Esophagus squamous epithelium (tissue), 5 donors: ENCODE measurements at regions not wholly inside any gene's neighbourhood (a gene's known extent, or its start where the extent isn't known, plus 50 kb on each side); places are given as distances from the start of the nearest gene placed in this dataset.

Source experiments
- DNase-seq: peaks from one replicate; lab custom pipeline; 2025; lab: John Stamatoyannopoulos, UW
- H3K27ac ChIP-seq, 4 donors: fragments of 200-600 bp; sonication (generic); one replicate each; pipeline ENCODE4 v1.5.1; 2016 to 2019; ENCODE audit warnings: mild to moderate bottlenecking in 1 of 4
- H3K27me3 ChIP-seq, 4 donors: fragments of 200-600 bp; sonication (generic); 1 replicate in 3 of 4; 2 replicates in 1 of 4; pipeline versions ENCODE4 v1.5.1 to v1.6.0; 2017 to 2021; ENCODE audit warnings: antibody characterized with exemption in 1 of 4
- H3K36me3 ChIP-seq, 3 donors: fragments of 200-600 bp; sonication (generic); one replicate each; pipeline ENCODE4 v1.5.1; 2016 to 2019
- H3K4me1 ChIP-seq, 3 donors: fragments of 200-600 bp; sonication (generic); one replicate each; pipeline ENCODE4 v1.5.1; 2017 to 2019
- H3K4me3 ChIP-seq, 4 donors: fragments of 200-600 bp; sonication (generic); 1 replicate in 3 of 4; 2 replicates in 1 of 4; pipeline ENCODE4 v1.5.1; 2016 to 2019; ENCODE audit warnings: mild to moderate bottlenecking in 2 of 4, moderate library complexity in 1 of 4
- H3K9me3 ChIP-seq, 3 donors: fragments of 200-600 bp; sonication (generic); one replicate each; pipeline ENCODE4 v1.5.1; 2016 to 2019
- CTCF ChIP-seq, 6 experiments: fragments of 450-650 bp in 4 of 6; fragments of 200-600 bp in 2 of 6; sonication (generic) in 2 of 6; IDR thresholded peaks; one replicate each; pipeline ENCODE4 v1.5.1; 2016 to 2019; ENCODE audit warnings: antibody characterized with exemption in 6 of 6, mild to moderate bottlenecking in 4 of 6, moderate library complexity in 4 of 6
- POLR2A ChIP-seq, 4 donors: fragments of 450-650 bp; IDR thresholded peaks; one replicate each; pipeline ENCODE4 v1.6.1; 2017; ENCODE audit warnings: antibody characterized with exemption in 4 of 4, mild to moderate bottlenecking in 4 of 4, moderate library complexity in 3 of 4
- WGBS, 2 donors: methylation state at CpG; one replicate each; pipeline ENCODE4 v1.1.5; 2018; 5-methylcytosine and 5-hydroxymethylcytosine counted together
- intact Hi-C: fragments of 100-400 bp; cut with DNase I; formaldehyde crosslinking; loops from one replicate; pipeline ENCODE4 v1.15.0; 2022
- donor health status: DM: yes; HTN: yes; CAD: no.

GRCh38 chr3:88641033-88641604, 466.3 kb upstream of the EPHA3 start:
- 63 to 68% methylated on average over 2 of the region's 2 CpGs for WGBS, 2 donors
- DNase-seq: no peak
- Histone ChIP-seq H3K27me3 (no peaks in the 10 kb centered on the region), H3K36me3 (no peaks in the 10 kb centered on the region), H3K9me3 (no peaks in the 10 kb centered on the region), H3K27ac (no peak overlapping the region), H3K4me3 (no peak overlapping the region), H3K4me1 (no peaks in the 10 kb centered on the region)
- no peak for TF ChIP-seq POLR2A (IDR thresholded peaks at IDR 0.05)
- no peak for TF ChIP-seq CTCF (IDR thresholded peaks at IDR 0.05)
- intact Hi-C loops: no loop called here

GRCh38 chr3:88657459-88657858, 450.0 kb upstream of the EPHA3 start:
- DNase-seq: no peak
- Histone ChIP-seq H3K27ac (no peak overlapping the region), H3K4me1 (no peaks in the 10 kb centered on the region), H3K9me3 (peaks cover 0 to 3% (median 0%) of the 10 kb centered on the region in 3 donors), H3K27me3 (no peaks in the 10 kb centered on the region), H3K36me3 (no peaks in the 10 kb centered on the region), H3K4me3 (no peak overlapping the region)
- TF ChIP-seq POLR2A (IDR thresholded peaks at IDR 0.05): no peak
- TF ChIP-seq CTCF (IDR thresholded peaks at IDR 0.05): no peak
- WGBS, 2 donors: 58 to 80% methylated on average over 3 to 4 of the region's 4 CpGs
- intact Hi-C loops: no loop called here

- intact Hi-C loops: no loop called here
- Histone ChIP-seq H3K4me3 (no peak overlapping the region), H3K27me3 (no peaks in the 10 kb centered on the region), H3K36me3 (no peaks in the 10 kb centered on the region), H3K9me3 (peaks cover 0 to 3% (median 0%) of the 10 kb centered on the region in 3 donors), H3K4me1 (no peaks in the 10 kb centered on the region), H3K27ac (no peak overlapping the region)
- TF ChIP-seq CTCF (IDR thresholded peaks at IDR 0.05): no peak
- no peak for TF ChIP-seq POLR2A (IDR thresholded peaks at IDR 0.05)
- DNase-seq: no peak
- 35 to 51% methylated on average over 3 of the region's 3 CpGs for WGBS, 2 donors
These were observed 446.0 kb upstream of the EPHA3 start for GRCh38 chr3:88661433-88661824.

GRCh38 chr3:88668180-88668579, 439.2 kb upstream of the EPHA3 start:
- H3K4me3 ChIP-seq: no peak overlapping the region
- H3K27ac ChIP-seq: no peak overlapping the region
- no peak for DNase-seq
- WGBS, 2 donors: 66 to 75% methylated on average over 2 of the region's 2 CpGs
- no peaks in the 10 kb centered on the region for H3K36me3 ChIP-seq
- intact Hi-C loops: no loop called here
- TF ChIP-seq POLR2A (IDR thresholded peaks at IDR 0.05) (no peak), CTCF (IDR thresholded peaks at IDR 0.05) (no peak)
- H3K9me3 ChIP-seq: no peaks in the 10 kb centered on the region
- H3K4me1 ChIP-seq: no peaks in the 10 kb centered on the region
- H3K27me3 ChIP-seq: no peaks in the 10 kb centered on the region

- Histone ChIP-seq H3K27ac (no peak overlapping the region), H3K9me3 (no peaks in the 10 kb centered on the region), H3K4me3 (no peak overlapping the region), H3K27me3 (no peaks in the 10 kb centered on the region), H3K36me3 (no peaks in the 10 kb centered on the region), H3K4me1 (no peaks in the 10 kb centered on the region)
- DNase-seq: no peak
- 54 to 58% methylated on average over 3 of the region's 3 CpGs for WGBS, 2 donors
- intact Hi-C loops: no loop called here
- no peak for TF ChIP-seq CTCF (IDR thresholded peaks at IDR 0.05)
- no peak for TF ChIP-seq POLR2A (IDR thresholded peaks at IDR 0.05)
These were observed 435.8 kb upstream of the EPHA3 start for GRCh38 chr3:88671573-88671972.
